NCI-H1105 (cell line): ENCODE measurements at regions not wholly inside any gene's neighbourhood (a gene's known extent, or its start where the extent isn't known, plus 50 kb on each side); places are given as distances from the start of the nearest gene placed in this dataset.
"Not testable (repeated sequence)": the region's sequence is repeated elsewhere in the genome, so short reads cannot be mapped to it uniquely, and the experiment has no call there.

ENCODE experiments used
- DNase-seq: peaks from one replicate; lab custom pipeline; 2025; lab: John Stamatoyannopoulos, UW

DNA sequence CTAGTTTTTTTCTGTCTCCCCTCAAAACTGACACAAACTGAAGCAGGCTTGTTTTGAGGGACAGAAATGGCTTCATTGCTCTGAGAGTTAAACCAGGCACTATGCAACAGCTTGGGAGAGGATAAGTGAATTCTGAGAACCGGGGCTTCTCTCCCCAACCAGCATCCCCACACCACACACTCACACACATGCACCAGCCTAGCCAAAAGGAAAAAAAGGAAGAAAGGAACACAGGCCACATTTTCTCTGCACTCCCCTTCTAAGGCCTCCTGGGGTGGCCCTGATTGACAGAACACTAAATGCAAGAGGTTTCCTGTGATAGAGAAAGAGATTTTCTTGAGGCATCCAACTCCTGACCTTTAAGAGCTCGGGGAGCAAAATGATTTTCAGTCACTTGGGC is 177.5 kb downstream of the TLE3 start:
- no peak for DNase-seq

DNA sequence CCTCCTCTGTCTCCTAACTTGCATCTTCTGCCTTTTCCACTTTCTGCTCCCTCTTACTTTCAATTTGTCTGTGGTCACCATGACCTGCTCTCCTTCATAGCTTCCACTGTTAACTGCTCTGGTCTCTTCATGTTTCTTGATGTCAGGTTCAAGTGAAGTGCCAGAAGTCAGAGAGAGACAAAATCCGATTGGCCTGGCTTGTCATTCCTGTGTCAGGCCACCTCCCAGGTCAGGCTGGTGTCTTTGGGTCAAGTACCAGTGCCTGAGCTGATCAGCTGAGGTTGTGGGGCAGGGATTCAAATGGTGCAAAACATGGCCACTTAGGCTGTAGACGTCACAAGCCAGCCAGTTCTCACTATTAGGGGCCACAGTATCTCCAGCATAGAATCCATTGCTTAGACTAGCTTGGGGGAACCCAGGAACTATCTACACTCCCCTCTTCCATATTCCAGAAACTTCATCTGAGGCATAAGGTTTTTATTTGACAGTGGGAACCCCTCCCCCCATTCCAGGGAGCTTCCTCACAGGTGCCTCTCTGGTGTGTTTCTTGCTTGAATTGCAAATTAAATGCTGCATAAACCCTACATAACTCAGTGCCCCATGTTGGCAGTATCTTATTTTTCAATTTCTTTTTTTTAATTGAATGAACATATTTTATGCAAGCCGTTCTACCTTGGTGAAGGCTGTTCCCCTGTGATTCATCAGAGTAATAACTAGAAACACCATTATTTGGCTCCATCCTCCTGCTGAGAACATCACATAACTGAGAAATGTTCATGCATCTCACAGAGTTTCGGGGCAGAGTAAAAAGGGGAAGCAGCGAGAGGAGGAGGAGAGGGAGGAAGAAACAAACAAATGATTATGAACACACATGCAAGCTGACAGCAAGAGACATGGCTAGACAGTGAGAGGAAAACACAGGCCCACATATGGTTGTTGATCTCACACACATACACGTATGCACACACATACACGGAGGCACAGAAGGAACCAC is 175.8 kb downstream of the TLE3 start:
- DNase-seq, result no peak

DNA sequence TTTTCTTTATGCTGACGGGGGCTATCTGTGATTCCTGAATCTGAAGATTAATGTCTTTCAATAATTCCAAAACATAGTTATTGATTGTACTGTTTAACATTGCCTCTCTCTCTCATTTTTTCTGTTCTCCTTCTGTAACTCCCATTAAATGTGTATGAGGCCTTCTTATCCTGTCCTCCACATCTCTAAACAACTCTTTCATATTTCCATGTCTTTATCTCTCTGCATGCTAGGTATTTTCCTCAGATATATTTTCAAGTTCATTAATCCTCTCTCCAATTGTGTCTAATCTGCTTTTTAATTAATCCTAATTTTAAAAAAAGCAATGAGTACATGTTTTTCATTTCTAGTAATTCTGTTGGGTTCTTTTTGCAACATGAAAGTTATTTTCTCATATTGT is 173.2 kb downstream of the TLE3 start:
- DNase-seq, result no peak

DNA sequence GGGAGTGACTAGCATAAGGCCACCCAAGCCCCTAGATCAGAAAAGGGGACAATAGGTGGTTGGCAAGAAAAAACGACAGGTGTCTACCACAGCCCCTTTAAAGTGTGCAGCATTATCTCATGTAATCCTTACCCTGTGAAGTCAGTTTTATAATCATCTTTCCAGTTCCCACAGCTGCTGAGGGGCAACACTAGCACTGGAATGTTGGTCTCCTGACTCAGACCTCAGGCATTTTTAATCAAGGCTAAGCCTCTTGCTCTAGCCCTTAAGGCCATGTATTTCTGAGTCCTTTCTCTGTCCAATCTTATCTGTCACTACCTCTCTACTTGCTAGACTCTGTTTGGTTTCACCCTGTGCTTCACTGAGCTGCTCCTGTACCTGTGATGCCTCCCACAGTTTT is 171.7 kb downstream of the TLE3 start:
- no peak for DNase-seq

DNA sequence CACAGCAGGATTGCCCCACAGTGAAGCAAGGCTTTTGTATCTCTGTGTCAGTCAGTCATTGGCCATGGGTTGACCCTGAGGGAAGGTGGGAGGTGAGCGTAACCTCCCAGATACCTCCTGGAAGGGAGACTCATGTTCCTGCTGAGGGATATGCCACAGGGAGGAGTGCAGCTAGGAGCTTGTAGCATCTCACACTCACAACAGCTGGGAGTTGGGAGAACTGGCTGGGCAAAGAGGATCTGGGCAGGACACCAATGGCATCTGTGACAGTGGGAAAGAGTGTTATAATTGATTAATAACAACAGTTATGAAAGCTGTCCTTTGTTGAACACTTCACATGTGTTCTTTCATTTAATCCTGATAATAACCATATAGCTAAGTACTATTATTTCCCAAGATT is 171.0 kb downstream of the TLE3 start:
- no peak for DNase-seq

DNA sequence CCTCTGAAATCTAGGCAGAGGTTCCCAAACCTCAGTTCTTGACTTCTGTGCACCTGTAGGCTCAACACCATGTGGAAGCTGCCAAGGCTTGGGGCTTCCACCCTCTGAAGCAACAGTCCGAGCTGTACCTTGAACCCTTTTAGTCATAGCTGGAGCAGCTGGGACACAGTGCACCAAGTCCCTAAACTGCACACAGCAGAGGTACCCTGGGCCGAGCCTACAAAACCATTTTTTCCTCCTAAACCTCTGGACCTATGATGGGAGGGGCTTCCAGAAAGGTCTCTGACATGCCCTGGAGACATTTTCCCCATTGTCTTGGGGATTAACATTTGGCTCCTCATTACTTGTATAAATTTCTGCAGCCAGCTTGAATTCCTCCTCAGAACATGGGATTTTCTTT is 168.8 kb downstream of the TLE3 start:
- not testable (repeated sequence) for DNase-seq

DNA sequence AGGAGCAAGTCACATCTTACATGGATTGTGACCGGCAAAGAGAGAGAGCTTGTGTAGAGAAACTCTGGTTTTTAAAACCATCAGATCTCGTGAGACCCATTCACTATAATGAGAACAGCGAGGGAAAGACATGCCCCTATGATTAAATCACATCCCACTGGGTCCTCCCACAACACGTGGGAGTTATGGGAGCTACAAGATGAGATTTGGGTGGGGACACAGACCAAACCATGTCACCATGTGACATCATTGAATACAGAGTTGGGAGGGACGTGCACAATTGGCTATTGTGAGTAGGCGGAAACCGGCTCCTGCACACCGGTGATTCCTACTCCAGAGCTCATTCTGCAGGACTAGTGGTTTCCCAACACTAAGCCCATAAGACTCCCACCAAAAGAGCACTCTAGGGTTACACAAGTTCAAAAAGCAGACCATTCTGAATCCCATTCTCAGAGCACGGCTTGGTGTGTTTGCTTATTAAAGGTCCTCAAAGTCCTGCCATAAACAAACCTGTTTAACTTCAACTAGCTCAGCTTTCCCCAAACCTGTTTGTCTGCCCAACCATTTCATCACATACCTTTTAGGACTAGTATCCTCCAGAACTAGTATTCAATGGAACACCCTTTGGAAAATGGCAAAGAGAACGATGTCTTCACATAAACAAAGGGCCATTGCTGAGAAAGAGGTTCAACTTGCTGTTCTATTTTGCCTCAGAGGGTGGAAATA is 167.6 kb downstream of the TLE3 start:
- DNase-seq, result no peak

DNA sequence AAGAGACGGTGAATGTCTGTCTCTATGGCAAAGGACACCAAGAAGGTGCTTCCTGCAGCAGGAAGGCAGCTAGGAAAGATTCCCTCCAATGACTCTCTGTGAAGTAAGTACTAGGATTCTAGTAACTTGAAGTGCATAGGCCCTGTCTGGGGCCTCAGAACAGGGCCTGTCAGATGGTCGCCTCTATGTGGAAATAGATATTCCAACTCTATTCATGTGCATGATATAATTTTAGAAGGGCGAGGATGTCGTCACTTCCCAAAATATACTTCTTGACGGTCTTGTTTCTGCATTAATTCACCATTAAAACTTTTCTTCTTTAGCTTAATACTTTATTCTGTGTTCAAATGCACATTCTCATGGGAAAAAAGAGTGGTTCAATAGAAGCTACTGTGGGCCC is 167.0 kb downstream of the TLE3 start:
- no peak for DNase-seq

DNA sequence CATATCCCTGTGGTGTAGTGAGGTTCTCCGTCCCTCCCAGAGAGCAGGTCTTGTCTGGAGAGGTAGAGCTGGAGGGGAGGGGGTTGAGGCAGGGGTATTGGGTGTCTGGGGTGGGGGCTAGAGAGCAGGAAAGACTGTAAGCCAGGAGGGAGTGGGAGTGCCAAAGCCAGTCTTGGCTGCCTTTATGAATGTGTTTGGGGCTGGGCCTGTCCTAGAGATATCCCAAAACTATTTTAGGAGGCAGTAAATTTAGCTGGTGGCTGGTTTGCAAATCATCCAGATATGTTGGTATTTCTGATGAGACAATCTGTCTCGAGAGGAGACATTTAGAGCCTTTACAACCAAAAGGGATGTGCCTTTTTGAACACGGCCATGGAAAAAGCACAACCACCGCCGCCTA is 166.6 kb downstream of the TLE3 start:
- DNase-seq, result no peak

DNA sequence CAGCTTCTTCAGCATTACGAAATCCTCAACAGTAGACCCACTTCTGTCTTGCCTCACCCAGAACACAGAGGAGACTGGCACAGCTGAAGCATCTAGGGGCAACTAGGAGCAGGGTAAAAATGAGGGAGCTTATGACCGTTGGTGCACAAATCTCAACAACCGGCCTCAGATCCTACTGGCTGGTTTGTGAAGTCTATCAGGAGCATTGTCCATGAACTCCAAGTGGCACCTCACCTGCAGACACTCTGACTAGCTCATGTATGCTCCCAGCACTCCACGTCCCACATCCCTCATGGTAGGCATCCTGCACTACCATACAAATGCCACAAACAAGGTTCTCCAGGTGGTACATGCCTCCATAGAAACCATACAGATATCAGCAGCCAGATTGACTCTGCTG is 163.1 kb downstream of the TLE3 start:
- no peak for DNase-seq

DNA sequence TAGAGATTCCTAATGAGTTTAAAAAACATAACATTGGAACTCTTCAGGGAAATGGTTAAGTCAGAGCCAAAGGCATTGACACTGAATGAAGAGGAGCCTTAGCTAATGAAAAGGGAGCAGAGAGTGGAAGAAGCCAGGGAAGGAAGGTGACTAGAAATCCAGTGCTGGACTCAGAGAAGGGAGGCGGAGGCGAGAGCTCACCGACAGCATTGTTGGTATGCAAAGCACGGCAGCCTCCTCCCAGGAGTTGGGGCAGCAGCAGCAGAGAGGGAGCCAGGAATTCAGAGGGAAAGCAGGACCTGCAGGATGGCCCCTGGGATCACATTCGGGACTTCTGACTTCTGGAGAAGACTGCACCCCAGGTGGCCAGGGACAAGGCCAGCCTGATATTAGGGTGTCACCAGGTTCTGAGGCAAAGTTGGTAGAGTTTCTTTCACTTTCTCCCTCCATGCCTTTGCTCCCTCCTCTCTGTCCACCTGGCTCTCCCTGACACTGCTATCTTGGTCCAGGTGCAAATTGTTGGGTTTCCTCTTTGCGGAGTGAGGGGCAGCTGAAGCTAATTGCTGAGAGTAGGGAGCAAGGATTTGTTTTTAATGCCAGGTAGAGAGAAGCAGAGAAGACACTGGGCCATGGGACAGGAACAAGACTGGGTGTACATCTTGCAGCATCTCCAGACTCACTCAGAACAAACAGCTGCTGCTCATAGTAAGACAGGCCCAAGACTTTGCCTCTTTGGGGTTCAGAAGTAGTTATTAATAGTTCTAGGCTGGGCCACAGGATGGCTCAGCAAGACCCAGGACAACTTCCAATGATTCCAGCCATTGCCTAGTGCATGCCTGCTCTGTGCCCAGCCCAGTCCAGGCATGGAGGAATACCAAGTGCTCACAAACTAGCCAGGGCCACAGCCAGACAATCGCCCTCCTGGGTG is 157.9 kb downstream of the TLE3 start:
- DNase-seq, result no peak

DNA sequence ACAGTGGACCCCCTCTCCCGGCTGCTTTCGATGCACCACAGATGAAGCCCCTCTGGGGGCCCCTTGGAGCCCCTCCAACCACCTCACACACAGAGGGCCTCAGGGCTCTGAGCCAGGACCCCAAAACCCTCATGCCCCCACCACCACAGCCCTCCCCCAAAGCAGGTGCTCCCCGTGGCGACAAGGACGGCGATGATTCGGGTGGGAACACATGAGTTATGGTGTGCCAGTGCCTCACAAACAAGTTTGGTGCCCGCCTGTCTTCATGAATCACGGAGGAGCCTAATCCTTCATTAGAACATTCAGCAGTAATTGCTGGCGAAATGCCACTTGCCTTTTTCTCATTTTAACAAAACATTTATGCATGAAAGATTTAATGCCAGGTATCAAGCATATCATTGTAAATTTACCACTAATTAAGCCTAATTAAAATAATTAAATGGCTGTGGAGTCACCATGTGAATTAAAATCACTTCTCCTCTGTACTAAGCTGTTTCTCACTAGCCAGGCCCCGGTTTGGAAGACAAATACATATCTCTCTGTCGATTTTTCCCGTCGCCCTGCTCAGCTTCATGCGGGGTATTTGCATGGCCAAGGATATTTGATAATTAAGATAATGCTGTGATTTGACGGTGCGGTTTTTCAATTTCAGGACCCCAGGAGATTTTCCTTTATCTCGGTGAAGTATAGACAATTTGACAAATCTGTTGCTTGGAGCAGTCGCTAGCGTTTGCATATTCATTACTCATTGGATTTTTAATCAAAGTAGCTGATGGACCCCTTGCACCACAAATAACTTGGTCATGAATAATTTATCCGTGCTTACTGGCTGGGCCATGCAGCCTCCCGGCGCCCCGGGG is 157.0 kb downstream of the TLE3 start:
- peak; percentile 9 for DNase-seq

DNA sequence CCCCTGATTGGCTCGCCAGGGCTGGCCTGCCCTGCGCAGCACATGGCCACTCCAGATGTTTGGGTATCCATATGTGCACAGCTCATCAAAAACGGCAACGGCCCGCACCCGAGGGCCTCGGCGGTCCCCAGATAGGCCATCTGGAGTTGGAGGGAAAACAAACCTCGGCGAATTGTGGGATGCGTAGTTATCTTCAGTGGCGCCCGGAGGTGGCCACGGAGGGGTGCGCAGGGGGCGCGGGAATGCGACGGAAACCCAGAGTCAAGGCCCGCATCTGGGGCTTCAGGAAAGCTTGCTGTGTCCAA is 156.5 kb downstream of the TLE3 start:
- DNase-seq, result no peak

DNA sequence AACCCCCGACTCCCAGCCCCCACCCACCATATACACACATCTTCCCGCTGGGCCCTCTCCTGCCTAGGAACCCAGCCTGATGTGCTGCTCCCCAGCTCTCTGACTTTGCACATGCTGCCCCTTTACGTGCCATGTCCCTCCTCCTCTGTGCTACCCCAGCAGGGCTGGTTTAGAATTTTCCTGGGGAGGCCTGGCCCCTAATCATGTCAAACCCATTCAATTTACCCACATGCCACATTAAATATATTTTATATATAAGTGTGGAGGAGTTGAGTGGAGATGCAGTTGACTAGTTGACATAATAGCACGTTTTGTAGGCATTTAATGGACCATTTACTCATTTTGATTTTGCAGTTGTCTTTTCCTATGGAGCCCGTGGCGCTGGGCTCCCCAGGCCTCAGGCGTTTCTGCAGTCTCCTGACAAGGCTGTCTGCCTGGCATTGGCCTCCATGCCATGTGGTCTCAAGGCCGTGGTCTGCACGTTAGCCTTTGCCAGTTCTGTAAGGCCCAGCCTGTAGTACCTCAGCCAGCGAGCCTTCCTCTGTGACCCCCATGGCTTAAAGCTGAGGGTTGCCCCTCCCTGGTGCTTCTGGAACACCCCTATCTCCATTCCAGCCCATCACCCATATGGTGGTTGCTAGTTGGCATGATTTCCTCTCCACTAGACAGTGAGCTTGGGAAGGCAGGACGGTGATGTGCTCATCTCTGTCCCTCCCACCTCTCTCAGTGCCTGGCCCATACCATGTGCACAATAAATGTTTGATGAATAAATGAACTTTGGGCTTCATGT is 155.8 kb downstream of the TLE3 start:
- DNase-seq, result no peak

DNA sequence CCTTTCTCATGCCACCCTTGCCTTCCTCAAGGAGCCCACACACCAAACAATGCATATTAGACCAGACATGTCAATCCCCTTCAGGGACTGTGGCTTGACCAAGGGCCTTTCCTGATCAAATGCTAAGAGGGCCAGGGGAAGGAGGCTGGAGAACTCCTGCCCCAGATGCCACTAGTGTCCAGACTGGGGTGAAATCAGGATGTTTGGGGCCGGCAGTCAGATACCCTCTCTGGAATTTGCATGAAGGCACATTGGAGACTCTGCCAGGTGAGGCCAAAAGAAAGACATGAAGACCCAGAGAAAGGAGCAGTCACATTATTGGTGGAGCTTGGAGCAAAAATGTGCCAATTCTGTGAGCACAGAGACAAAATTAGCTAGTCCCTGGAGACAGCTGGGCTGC is 154.1 kb downstream of the TLE3 start:
- no peak for DNase-seq

DNA sequence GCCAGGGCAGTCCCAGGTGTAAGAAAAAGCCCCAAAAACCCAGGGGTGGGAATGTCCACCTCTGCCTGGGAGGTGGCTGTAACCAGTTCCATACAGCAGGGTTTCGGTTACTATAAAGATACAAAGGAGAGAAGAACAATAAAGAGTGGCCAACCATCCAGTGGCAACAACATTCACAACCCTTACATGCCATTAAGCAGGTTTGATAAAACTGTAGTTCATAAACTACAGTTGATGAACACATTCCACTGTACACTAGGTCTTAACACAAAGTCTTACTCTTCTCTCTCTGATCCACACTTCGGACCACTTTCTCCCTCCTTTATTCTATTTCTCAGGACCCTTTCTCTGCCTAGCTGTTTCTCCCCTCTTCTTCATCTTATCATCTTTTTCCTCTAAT is 152.0 kb downstream of the TLE3 start:
- DNase-seq, result no peak

DNA sequence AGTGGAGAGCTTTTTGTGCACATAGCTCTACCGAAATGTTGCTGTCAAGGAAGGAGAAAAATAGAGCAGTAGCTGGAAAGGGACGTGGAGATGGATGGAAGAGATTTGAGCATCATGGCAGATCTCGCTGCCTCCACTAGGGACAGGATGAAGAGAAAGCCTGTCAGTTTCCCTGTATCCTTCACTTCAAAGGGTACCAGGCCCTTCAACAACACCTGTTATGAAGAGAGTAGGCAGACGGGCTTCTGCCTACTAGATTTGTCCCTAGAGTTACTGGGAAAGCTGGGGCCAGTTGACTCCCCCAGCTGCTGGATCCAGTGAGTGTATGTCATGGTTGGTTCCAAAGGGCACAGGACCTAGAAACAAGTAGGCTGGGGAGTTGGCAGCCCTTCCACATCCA is 150.8 kb downstream of the TLE3 start:
- no peak for DNase-seq

DNA sequence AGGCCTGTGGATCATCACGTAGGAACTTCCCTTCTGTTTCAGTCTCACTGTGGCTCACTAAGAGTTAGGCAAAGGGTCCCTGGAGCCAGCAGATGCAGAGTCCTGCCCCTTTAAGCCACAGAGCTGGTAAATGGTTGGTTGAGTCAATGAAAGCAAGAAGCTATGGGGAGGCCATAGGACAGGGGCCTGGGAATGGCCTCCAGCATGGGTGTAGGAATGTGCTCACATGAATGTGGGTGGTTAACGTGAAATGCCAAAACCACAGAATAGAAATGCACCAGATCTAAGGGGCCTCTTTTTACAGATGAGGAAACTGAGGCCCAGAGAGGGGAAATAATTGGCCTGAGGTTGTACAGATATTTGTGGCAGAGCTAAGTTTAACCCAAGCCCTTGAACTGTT is 150.3 kb downstream of the TLE3 start:
- DNase-seq, result no peak

DNA sequence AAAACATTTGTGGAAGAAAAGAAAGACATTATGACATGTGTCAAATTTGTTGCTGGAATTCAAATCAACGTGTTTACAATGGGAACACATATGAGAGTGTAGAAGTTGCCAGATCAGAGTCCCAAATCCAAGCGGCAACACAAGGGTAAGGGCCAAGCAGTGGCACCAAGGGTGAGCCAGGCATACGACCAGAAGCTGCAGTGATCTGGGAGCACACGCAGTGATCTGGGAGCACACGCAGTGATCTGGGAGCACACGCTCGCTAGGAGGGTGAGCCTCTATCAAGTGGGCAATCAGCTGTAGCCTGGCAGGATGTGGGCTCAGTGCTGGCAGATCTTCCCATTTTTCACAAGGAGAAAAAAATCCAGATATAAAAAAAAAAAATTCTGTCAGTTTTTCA is 148.2 kb downstream of the TLE3 start:
- no peak for DNase-seq

DNA sequence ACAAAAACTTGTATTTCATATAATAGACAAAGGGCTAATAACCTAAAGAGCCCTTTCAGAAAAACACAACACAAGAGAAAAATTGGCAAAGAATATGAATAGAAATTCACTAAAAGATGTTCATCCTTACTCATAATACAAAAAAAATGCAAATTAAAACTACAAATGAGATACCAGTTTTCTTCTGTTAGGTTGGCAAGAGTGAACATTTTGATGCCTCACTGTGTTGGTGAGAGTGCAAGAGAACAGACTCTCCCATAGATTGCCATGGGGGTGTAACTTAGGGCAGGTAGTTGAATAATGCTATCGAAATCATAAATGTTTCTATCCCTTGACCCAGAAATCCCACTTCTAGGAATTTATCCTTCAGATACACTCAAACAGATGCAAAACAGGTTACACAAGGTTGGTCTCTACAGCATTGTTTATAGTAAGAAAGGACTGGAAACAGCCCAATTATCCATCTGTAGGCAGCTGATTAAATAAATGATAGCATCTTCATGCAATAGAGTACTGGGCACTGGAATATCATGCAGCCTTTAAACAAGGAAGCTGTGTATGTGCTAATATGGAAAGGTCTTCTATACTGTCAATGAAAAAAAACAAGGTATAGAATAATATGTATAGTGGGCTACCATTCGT is 146.3 kb downstream of the TLE3 start:
- DNase-seq, result peak; percentile 81
